Head of caudate nucleus (tissue), 42 donors: ENCODE measurements at regions not wholly inside any gene's neighbourhood (a gene's known extent, or its start where the extent isn't known, plus 50 kb on each side); places are given as distances from the start of the nearest gene placed in this dataset.

ENCODE experiments used
- DNase-seq, 42 donors: peaks; one replicate each; pipeline versions ENCODE4 v3.0.0 to v3.0.0-alpha.2; 2020 to 2021; ENCODE audit warnings: mixed read lengths in 7 of 42
- intact Hi-C: fragments of 100-400 bp; cut with DNase I; formaldehyde crosslinking; loops from one replicate; pipeline ENCODE4 v1.15.0; 2022

DNA sequence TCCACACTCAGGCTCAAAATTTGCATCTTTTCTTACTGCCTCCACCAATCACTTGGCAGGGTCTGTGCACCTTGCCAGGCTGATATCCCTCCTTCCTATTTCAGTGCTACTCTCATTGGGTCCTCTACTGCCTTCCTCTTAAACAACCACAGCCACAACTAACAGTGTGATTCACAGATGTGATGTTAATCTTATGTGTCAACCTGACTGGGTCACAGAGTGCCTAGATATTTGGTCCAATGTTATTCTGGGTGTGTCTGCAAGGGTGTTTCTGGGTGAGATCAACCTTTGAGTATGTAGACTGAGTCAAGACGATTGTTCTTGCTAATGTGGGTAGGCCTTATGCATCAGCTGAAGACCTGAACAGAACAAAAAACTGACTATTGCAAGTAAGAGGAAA, 51.3 kb upstream of the IRX6 start:
- DNase-seq, result no peak
- intact Hi-C loops, result no loop called here

DNA sequence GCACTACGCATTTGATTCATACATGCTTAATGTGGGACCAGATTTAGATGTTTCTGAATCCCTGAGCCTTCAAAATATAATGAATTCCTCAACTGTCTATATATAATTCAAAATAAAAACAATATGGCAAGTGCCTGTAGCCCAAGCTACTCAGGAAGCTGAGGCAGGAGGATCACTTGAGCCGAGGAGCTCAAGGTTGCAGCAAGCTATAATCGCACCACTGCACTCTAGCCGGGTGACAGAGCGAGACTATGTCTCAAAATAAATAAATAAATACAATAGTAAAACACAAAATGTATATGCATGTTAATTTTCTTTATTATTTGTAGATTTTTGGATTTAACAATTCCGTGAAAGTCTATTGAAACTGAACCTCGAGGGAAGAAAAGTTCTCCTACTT, 50.6 kb upstream of the IRX6 start:
- intact Hi-C loops, result no loop called here
- no peak for DNase-seq

DNA sequence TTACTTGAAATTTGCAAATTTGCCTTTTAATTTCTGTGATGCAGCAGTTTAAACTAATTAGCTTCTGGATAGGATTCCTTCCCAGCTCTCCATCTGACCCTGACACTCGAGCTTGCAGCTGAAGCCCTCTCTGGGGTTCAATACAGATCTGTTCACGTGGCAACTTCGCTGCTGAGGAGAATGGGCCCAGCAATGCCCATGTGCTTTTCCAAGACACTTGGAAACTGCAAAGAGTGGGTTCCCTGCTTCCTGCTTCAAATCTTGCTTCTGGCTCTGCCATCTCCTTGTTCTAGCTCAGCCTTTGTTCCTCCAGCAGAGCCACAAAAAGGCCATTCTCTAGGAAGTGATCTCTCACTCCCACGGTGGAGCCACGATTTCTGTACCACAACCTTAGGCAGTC, 50.0 kb upstream of the IRX6 start:
- intact Hi-C loops, result no loop called here

More for the DNA sequence above, 50.0 kb upstream of the IRX6 start:
- DNase-seq, result no peak
